OCI-LY3 (cell line): ENCODE measurements at regions not wholly inside any gene's neighbourhood (a gene's known extent, or its start where the extent isn't known, plus 50 kb on each side); places are given as distances from the start of the nearest gene placed in this dataset.
"Not testable (repeated sequence)": the region's sequence is repeated elsewhere in the genome, so short reads cannot be mapped to it uniquely, and the experiment has no call there.

Experiments used
- H2AFZ ChIP-seq: fragments of 200-600, 300-600 bp; shearing (Covaris generic); 2 replicates; pipeline ENCODE4 v1.6.0; 2014; ENCODE audit warnings: antibody characterized with exemption, low read depth, low read length
- H3K27ac ChIP-seq: fragments of 200-600, 300-600 bp; sonication (generic); 2 replicates; pipeline ENCODE4 v1.5.1; 2014; ENCODE audit warnings: mild to moderate bottlenecking, low read length, moderate library complexity, mixed read lengths
- H3K27me3 ChIP-seq: fragments of 200-600, 300-600 bp; sonication (generic); 2 replicates; pipeline ENCODE4 v1.6.1; 2014; ENCODE audit warnings: low read depth, low read length, mixed read lengths
- H3K36me3 ChIP-seq: fragments of 200-600, 300-600 bp; sonication (generic); replicated peaks from 2 replicates; pipeline ENCODE3; 2014; ENCODE audit warnings: low read depth, low read length, mixed read lengths
- H3K4me1 ChIP-seq: fragments of 300-600, 200-600 bp; sonication (generic); 2 replicates; pipeline ENCODE4 v1.6.1; 2014; ENCODE audit warnings: low read length, mixed read lengths
- H3K4me2 ChIP-seq: fragments of 200-600, 300-600 bp; sonication (generic); 2 replicates; pipeline ENCODE4 v1.6.1; 2014; ENCODE audit warnings: low read length, mixed read lengths
- H3K4me3 ChIP-seq: fragments of 300-600, 200-600 bp; sonication (generic); 2 replicates; pipeline ENCODE4 v1.5.1; 2014; ENCODE audit warnings: antibody characterized with exemption, mild to moderate bottlenecking, low read length, moderate library complexity
- H3K79me2 ChIP-seq: fragments of 300-600, 200-600 bp; shearing (Covaris generic); 2 replicates; pipeline ENCODE4 v1.6.1; 2014; ENCODE audit warnings: mild to moderate bottlenecking, low read length, mixed read lengths
- H3K9ac ChIP-seq: fragments of 300-600, 200-600 bp; shearing (Covaris generic); 2 replicates; pipeline ENCODE4 v1.6.0; 2014; ENCODE audit warnings: mild to moderate bottlenecking, low read length, moderate library complexity
- H3K9me3 ChIP-seq: fragments of 200-600, 300-600 bp; shearing (Covaris generic); 2 replicates; pipeline ENCODE4 v1.6.1; 2014; ENCODE audit warnings: low read length, mixed read lengths; ENCODE audit not compliant: insufficient read depth
- H4K20me1 ChIP-seq: fragments of 200-600, 300-600 bp; sonication (generic); 2 replicates; pipeline ENCODE4 v1.6.1; 2016; ENCODE audit warnings: low read length, mixed read lengths; ENCODE audit not compliant: insufficient read depth
- CTCF ChIP-seq: fragments of 200-600, 300-600 bp; sonication (generic); IDR thresholded peaks from 2 replicates; pipeline ENCODE4 v1.5.1; 2014; ENCODE audit warnings: antibody characterized with exemption, low read length, low read depth
- EZH2phosphoT487 ChIP-seq: fragments of 200-600 bp; shearing (Covaris generic); IDR thresholded peaks from 2 replicates; pipeline ENCODE4 v1.6.1; 2018; ENCODE audit warnings: antibody characterized with exemption, mixed run types, low read depth

GRCh38 chrY:21033363-21033762, 277.5 kb downstream of the RPS4Y2 start:
- H3K27me3 ChIP-seq = no peaks in the 10 kb centered on the region
- no peak for TF ChIP-seq EZH2phosphoT487
- TF ChIP-seq CTCF = no peak
- peak overlapping the region; percentile 85 for H3K4me2 ChIP-seq
- H2AFZ ChIP-seq = 0 out of 2 replicates have a peak overlapping the region, but pooled peaks have one; percentile 3
- H3K4me3 ChIP-seq = peak overlapping the region; percentile 66
- H3K79me2 ChIP-seq = no peaks in the 10 kb centered on the region
- H3K9me3 ChIP-seq = no peaks in the 10 kb centered on the region
- H3K9ac ChIP-seq = peak overlapping the region; percentile 59
- no peaks in the 10 kb centered on the region for H3K36me3 ChIP-seq
- H4K20me1 ChIP-seq = no peaks in the 10 kb centered on the region
- peak overlapping the region; percentile 87 for H3K27ac ChIP-seq
- peaks cover 33% of the 10 kb centered on the region for H3K4me1 ChIP-seq

- Histone ChIP-seq H2AFZ (0 out of 2 replicates have a peak overlapping the region, but pooled peaks have one; percentile 3), H4K20me1 (no peaks in the 10 kb centered on the region)
- no peak for TF ChIP-seq CTCF
- no peak for TF ChIP-seq EZH2phosphoT487
These were observed 278.5 kb downstream of the RPS4Y2 start for GRCh38 chrY:21034151-21035061.

GRCh38 chrY:21037398-21037797, 281.5 kb downstream of the RPS4Y2 start:
- H3K4me3 ChIP-seq, H3K36me3 ChIP-seq, H3K9me3 ChIP-seq, H3K27me3 ChIP-seq, H4K20me1 ChIP-seq, H2AFZ ChIP-seq, H3K9ac ChIP-seq, H3K79me2 ChIP-seq, H3K4me2 ChIP-seq, H3K27ac ChIP-seq: not testable (repeated sequence)
- peaks cover 28% of the 10 kb centered on the region for H3K4me1 ChIP-seq

More at GRCh38 chrY:21034151-21035061, 278.5 kb downstream of the RPS4Y2 start:
- no peaks in the 10 kb centered on the region for H3K36me3 ChIP-seq
- H3K4me2 ChIP-seq = peak overlapping the region; percentile 85
- peak overlapping the region; percentile 87 for H3K27ac ChIP-seq
- H3K4me3 ChIP-seq = peak overlapping the region; percentile 66
- peak overlapping the region; percentile 59 for H3K9ac ChIP-seq
- no peaks in the 10 kb centered on the region for H3K79me2 ChIP-seq
- H3K9me3 ChIP-seq = no peaks in the 10 kb centered on the region
- H3K4me1 ChIP-seq = peaks cover 28% of the 10 kb centered on the region
- H3K27me3 ChIP-seq = no peaks in the 10 kb centered on the region

GRCh38 chrY:21039811-21040210, 283.9 kb downstream of the RPS4Y2 start:
- Histone ChIP-seq H3K9ac (no peak overlapping the region), H3K27me3 (no peaks in the 10 kb centered on the region), H3K27ac (no peak overlapping the region), H4K20me1 (no peaks in the 10 kb centered on the region), H3K36me3 (no peaks in the 10 kb centered on the region), H3K4me2 (no peak overlapping the region), H3K4me3 (no peak overlapping the region), H2AFZ (no peak overlapping the region), H3K4me1 (peaks cover 4% of the 10 kb centered on the region), H3K9me3 (no peaks in the 10 kb centered on the region), H3K79me2 (no peaks in the 10 kb centered on the region)
- TF ChIP-seq EZH2phosphoT487 (no peak), CTCF (no peak)

- H3K79me2 ChIP-seq, H3K9me3 ChIP-seq, H2AFZ ChIP-seq, H3K4me1 ChIP-seq, H3K4me3 ChIP-seq, H3K9ac ChIP-seq, H3K27ac ChIP-seq, H3K4me2 ChIP-seq, H3K27me3 ChIP-seq, H3K36me3 ChIP-seq, H4K20me1 ChIP-seq: not testable (repeated sequence)
These were observed 284.8 kb downstream of the RPS4Y2 start for GRCh38 chrY:21040711-21041110.
